IPS DF 6.9 (cell line): ENCODE measurements at regions not wholly inside any gene's neighbourhood (a gene's known extent, or its start where the extent isn't known, plus 50 kb on each side); places are given as distances from the start of the nearest gene placed in this dataset.

Experiments used
- DNase-seq: peaks from one replicate; pipeline ENCODE4 v3.0.0-alpha.2; 2013; ENCODE audit warnings: low read depth, low spot score
- H3K27ac ChIP-seq: one replicate; pipeline ENCODE4 v1.5.1; 2013; ENCODE audit warnings: low read length, control low read depth
- H3K27me3 ChIP-seq: 2 replicates; pipeline ENCODE4 v1.6.1; 2013; ENCODE audit warnings: mild to moderate bottlenecking, low read length; ENCODE audit not compliant: control insufficient read depth, insufficient read depth
- H3K36me3 ChIP-seq: 2 replicates; pipeline ENCODE4 v1.6.1; 2013; ENCODE audit warnings: low read length; ENCODE audit not compliant: control insufficient read depth, insufficient read depth
- H3K4me1 ChIP-seq: 2 replicates; pipeline ENCODE4 v1.6.1; 2013; ENCODE audit warnings: low read length; ENCODE audit not compliant: control insufficient read depth, insufficient read depth
- H3K4me3 ChIP-seq: 2 replicates; pipeline ENCODE4 v1.5.1; 2013; ENCODE audit warnings: mild to moderate bottlenecking, low read length
- H3K9me3 ChIP-seq: 2 replicates; pipeline ENCODE4 v1.6.1; 2013; ENCODE audit warnings: low read length, inconsistent platforms; ENCODE audit not compliant: control insufficient read depth, insufficient read depth
- WGBS: extraction: QIAGEN DNeasy Blood & Tissue Kit; methylation state at CpG from one replicate; pipeline ENCODE4 v1.1.7; 2013; ENCODE audit warnings: mixed read lengths, missing lambda C conversion rate; ENCODE audit not compliant: insufficient read length, insufficient coverage; 5-methylcytosine and 5-hydroxymethylcytosine counted together

DNA sequence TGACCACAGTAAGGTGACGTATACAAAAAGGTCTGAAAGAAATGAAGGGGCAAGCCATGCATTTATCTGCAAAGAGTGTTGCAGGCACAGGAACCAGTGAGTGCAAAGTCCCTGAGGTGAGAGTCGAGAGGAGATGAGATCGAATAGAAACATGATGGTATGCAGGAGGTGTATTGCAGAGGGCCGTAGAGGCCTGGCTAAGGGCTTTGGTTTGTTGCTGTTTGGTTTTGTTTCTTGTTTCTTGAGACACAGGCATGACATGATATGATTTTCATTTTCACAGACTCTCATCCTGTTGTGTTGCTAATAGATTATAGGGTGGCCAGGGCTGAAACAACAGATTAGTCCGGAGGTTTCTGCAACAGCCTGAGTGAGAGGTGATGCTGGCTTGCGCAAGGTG lies 80.4 kb downstream of the HSPH1 start:
- Histone ChIP-seq H3K9me3 (no peaks in the 10 kb centered on the region), H3K4me3 (no peak overlapping the region), H3K36me3 (no peaks in the 10 kb centered on the region), H3K27me3 (no peaks in the 10 kb centered on the region), H3K27ac (no peak overlapping the region), H3K4me1 (no peaks in the 10 kb centered on the region)
- DNase-seq: no peak
- WGBS: no CpG with 5 or more reads among the region's 6 CpGs

DNA sequence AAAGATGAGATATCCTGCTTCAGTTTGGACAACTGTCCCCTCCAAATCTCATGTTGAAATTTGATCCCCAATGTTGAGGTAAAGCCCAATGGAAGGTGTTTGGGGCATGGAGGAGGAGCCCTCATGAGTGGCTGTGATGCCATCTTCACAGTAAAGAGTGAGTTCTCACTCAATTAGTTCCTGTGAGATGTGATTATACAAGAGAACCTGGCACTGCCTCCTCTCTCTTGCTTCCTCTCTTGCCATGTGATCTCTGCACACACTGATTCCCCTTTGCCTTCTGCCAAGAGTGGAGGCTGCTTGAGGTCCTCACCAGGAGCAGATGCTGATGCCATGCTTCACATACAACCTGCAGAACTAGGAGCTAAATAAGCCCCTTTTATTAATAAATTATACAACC lies 86.9 kb downstream of the HSPH1 start:
- Histone ChIP-seq H3K4me1 (no peaks in the 10 kb centered on the region), H3K4me3 (no peak overlapping the region), H3K27me3 (no peaks in the 10 kb centered on the region), H3K9me3 (no peaks in the 10 kb centered on the region), H3K27ac (no peak overlapping the region), H3K36me3 (no peaks in the 10 kb centered on the region)
- DNase-seq: no peak

- no peaks in the 10 kb centered on the region for H3K27me3 ChIP-seq
- no peak overlapping the region for H3K4me3 ChIP-seq
- no peaks in the 10 kb centered on the region for H3K9me3 ChIP-seq
- no peaks in the 10 kb centered on the region for H3K36me3 ChIP-seq
- no peaks in the 10 kb centered on the region for H3K4me1 ChIP-seq
- no peak overlapping the region for H3K27ac ChIP-seq
- DNase-seq: no peak
- no CpG with 5 or more reads among the region's 5 CpGs for WGBS
These were observed 87.6 kb downstream of the HSPH1 start for GRCh38 chr13:31073859-31074718.

DNA sequence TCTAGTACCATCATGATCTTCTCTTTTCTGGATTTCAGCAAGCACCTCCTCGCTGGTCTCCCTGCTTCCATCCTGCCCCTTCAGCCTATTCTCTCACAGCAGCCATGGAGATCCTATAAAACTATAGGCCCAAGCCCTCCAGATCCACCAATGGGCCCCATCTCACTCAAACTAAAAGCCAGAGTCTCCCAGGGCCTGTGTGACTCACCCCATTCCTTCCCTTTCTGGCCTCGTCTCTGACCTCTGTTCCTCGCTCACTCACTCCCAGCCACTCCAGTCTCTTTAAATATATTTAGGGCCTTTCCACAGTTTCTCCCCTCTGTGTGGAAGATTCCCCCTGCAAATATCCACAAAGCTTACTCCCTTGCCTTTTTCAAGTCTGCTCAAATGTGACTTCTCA lies 89.7 kb downstream of the HSPH1 start:
- H3K36me3 ChIP-seq: no peaks in the 10 kb centered on the region
- no peaks in the 10 kb centered on the region for H3K4me1 ChIP-seq
- H3K27me3 ChIP-seq: no peaks in the 10 kb centered on the region
- no peaks in the 10 kb centered on the region for H3K9me3 ChIP-seq
- H3K4me3 ChIP-seq: no peak overlapping the region
- no peak for DNase-seq
- H3K27ac ChIP-seq: no peak overlapping the region
- no CpG with 5 or more reads among the region's 3 CpGs for WGBS

DNA sequence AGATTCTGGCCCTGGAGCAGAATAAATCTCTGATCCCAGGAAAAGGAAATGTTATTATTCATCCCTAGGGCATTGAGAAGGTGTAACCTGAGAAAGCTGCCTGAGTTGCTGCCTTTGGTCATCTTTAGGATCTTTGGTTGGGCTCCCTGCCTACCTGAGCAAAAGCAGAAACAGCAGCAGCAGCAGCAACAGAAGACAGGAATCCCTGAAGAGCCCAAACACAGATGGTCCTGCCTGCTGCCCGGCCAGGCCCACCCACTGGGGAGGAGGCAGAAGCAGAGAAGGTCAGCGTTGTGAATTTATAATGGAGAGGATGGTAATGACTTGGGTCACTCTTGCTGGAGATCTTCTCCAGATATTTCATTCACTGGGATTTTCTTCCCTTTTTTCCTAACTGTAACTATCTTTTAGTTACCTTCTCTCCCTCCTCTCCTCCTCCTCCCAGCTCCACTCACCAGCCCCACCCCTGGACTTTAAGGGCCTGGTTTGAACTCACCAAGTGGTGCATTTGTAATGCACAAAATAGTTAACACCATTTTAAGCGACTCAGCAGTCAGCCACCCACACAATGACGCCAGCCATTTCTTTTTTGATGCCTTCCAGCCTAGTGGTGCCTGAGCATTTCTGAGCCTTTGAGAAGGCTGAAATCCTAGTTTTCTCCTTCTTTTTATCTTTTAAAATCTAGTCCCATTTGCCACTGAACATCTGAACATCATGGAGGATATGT lies 91.7 kb downstream of the HSPH1 start:
- Histone ChIP-seq H3K4me3 (no peak overlapping the region), H3K27ac (no peak overlapping the region), H3K27me3 (no peaks in the 10 kb centered on the region), H3K36me3 (no peaks in the 10 kb centered on the region), H3K9me3 (no peaks in the 10 kb centered on the region), H3K4me1 (no peaks in the 10 kb centered on the region)
- no CpG with 5 or more reads among the region's 4 CpGs for WGBS
- DNase-seq: no peak

- Histone ChIP-seq H3K4me1 (no peaks in the 10 kb centered on the region), H3K27ac (no peak overlapping the region), H3K27me3 (no peaks in the 10 kb centered on the region), H3K9me3 (no peaks in the 10 kb centered on the region), H3K4me3 (no peak overlapping the region), H3K36me3 (no peaks in the 10 kb centered on the region)
- WGBS: no CpG with 5 or more reads among the region's 4 CpGs
- DNase-seq: no peak
These were observed 93.6 kb downstream of the HSPH1 start for GRCh38 chr13:31068119-31068423.

- no peaks in the 10 kb centered on the region for H3K36me3 ChIP-seq
- H3K27me3 ChIP-seq: no peaks in the 10 kb centered on the region
- H3K9me3 ChIP-seq: no peaks in the 10 kb centered on the region
- no peak for DNase-seq
- no peak overlapping the region for H3K27ac ChIP-seq
- H3K4me1 ChIP-seq: no peaks in the 10 kb centered on the region
- WGBS: 100% methylated on average over 1 of the region's 8 CpGs
- H3K4me3 ChIP-seq: no peak overlapping the region
These were observed 94.1 kb downstream of the HSPH1 start for GRCh38 chr13:31067416-31068118.

GRCh38 chr13:31064636-31065035 lies 97.1 kb downstream of the HSPH1 start:
- WGBS: no CpG with 5 or more reads among the region's 4 CpGs
- Histone ChIP-seq H3K4me3 (no peak overlapping the region), H3K36me3 (no peaks in the 10 kb centered on the region), H3K27ac (no peak overlapping the region), H3K4me1 (0 out of 2 replicates have a peak, but pooled peaks cover 1% of the 10 kb centered on the region), H3K27me3 (no peaks in the 10 kb centered on the region), H3K9me3 (no peaks in the 10 kb centered on the region)
- no peak for DNase-seq

DNA sequence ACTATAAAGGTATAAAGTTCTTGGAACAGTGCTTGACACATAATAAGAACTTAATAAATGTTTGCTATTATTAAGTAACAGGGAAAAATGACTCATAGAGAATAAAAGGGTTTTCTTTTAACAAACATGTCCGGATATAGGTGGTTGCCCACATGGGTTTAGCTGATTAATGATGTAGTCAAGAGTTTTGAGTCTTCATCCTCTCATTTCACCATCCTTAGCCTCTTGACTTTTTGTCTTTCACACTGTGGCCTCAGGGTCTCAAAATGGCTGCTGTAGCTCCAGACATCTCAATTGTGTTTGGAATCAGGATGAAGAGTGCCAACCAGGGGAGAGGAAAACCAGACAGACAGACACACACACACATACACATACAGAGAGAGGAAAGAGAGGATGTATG lies 97.9 kb downstream of the HSPH1 start:
- DNase-seq: no peak
- H3K27me3 ChIP-seq: no peaks in the 10 kb centered on the region
- no CpG with 5 or more reads among the region's 1 CpG for WGBS
- H3K36me3 ChIP-seq: no peaks in the 10 kb centered on the region
- no peak overlapping the region for H3K4me3 ChIP-seq
- no peak overlapping the region for H3K27ac ChIP-seq
- 0 out of 2 replicates have a peak, but pooled peaks cover 1% of the 10 kb centered on the region for H3K4me1 ChIP-seq
- no peaks in the 10 kb centered on the region for H3K9me3 ChIP-seq

GRCh38 chr13:31060655-31061054 lies 101.0 kb downstream of the HSPH1 start:
- Histone ChIP-seq H3K4me1 (0 out of 2 replicates have a peak, but pooled peaks cover 1% of the 10 kb centered on the region), H3K4me3 (no peak overlapping the region), H3K27ac (no peak overlapping the region), H3K27me3 (no peaks in the 10 kb centered on the region), H3K36me3 (no peaks in the 10 kb centered on the region), H3K9me3 (no peaks in the 10 kb centered on the region)
- no peak for DNase-seq
- no CpG with 5 or more reads among the region's 7 CpGs for WGBS
